ENCODE measurements at regions not wholly inside any gene's neighbourhood (a gene's known extent, or its start where the extent isn't known, plus 50 kb on each side); places are given as distances from the start of the nearest gene placed in this dataset.

- DNase-seq: no peak
- TF ChIP-seq CTCF (IDR thresholded peaks at IDR 0.05; ENCODE audit: borderline replicate concordance, extremely low read depth, insufficient read depth): no peak
- Histone ChIP-seq H3K27ac (ENCODE audit: low read depth in 2 of 2, low read length in 2 of 2) (no peak overlapping the region), H3K9me3 (ENCODE audit: control insufficient read depth in 2 of 3, insufficient read depth in 1 of 3, low read length in 3 of 3) (no peaks in the 10 kb centered on the region), H3K36me3 (ENCODE audit: control insufficient read depth in 2 of 3, insufficient read depth in 3 of 3, low read length in 3 of 3) (no peaks in the 10 kb centered on the region), H3K27me3 (ENCODE audit: control insufficient read depth, insufficient read depth, low read length) (no peaks in the 10 kb centered on the region), H3K4me1 (ENCODE audit: control insufficient read depth in 2 of 3, insufficient read depth in 2 of 3, low read depth in 1 of 3, low read length in 3 of 3) (no peaks in the 10 kb centered on the region), H3K9ac (ENCODE audit: low read length in 3 of 3) (no peak overlapping the region), H3K4me3 (ENCODE audit: low read length in 3 of 3) (no peak overlapping the region)
- no peak for FAIRE-seq
- intact Hi-C loops (cut with DNase I): no loop called here
These were observed 296.2 kb upstream of the SMIM30 start for GRCh38 chr7:113414401-113415035.

- FAIRE-seq (no peak), DNase-seq (no peak)
- H3K27me3 ChIP-seq (ENCODE audit: control insufficient read depth, insufficient read depth, low read length): no peaks in the 10 kb centered on the region
- no peak overlapping the region for H3K9ac ChIP-seq (ENCODE audit: low read length in 3 of 3)
- TF ChIP-seq CTCF (IDR thresholded peaks at IDR 0.05; ENCODE audit: borderline replicate concordance, extremely low read depth, insufficient read depth): no peak
- H3K9me3 ChIP-seq (ENCODE audit: control insufficient read depth in 2 of 3, insufficient read depth in 1 of 3, low read length in 3 of 3): no peaks in the 10 kb centered on the region
- intact Hi-C loops (cut with DNase I): no loop called here
- H3K4me1 ChIP-seq (ENCODE audit: control insufficient read depth in 2 of 3, insufficient read depth in 2 of 3, low read depth in 1 of 3, low read length in 3 of 3): no peaks in the 10 kb centered on the region
- H3K27ac ChIP-seq (ENCODE audit: low read depth in 2 of 2, low read length in 2 of 2): no peak overlapping the region
- no peak overlapping the region for H3K4me3 ChIP-seq (ENCODE audit: low read length in 3 of 3)
- H3K36me3 ChIP-seq (ENCODE audit: control insufficient read depth in 2 of 3, insufficient read depth in 3 of 3, low read length in 3 of 3): no peaks in the 10 kb centered on the region
These were observed 294.1 kb upstream of the SMIM30 start for GRCh38 chr7:113412410-113412809.

- H3K9me3 ChIP-seq (ENCODE audit: control insufficient read depth in 2 of 3, insufficient read depth in 1 of 3, low read length in 3 of 3): no peaks in the 10 kb centered on the region
- no peak overlapping the region for H3K4me3 ChIP-seq (ENCODE audit: low read length in 3 of 3)
- H3K9ac ChIP-seq (ENCODE audit: low read length in 3 of 3): no peak overlapping the region
- H3K36me3 ChIP-seq (ENCODE audit: control insufficient read depth in 2 of 3, insufficient read depth in 3 of 3, low read length in 3 of 3): no peaks in the 10 kb centered on the region
- no peak for FAIRE-seq
- intact Hi-C loops (cut with DNase I): no loop called here
- H3K27me3 ChIP-seq (ENCODE audit: control insufficient read depth, insufficient read depth, low read length): no peaks in the 10 kb centered on the region
- H3K27ac ChIP-seq (ENCODE audit: low read depth in 2 of 2, low read length in 2 of 2): no peak overlapping the region
- TF ChIP-seq CTCF (IDR thresholded peaks at IDR 0.05; ENCODE audit: borderline replicate concordance, extremely low read depth, insufficient read depth): no peak
- no peak for DNase-seq
- H3K4me1 ChIP-seq (ENCODE audit: control insufficient read depth in 2 of 3, insufficient read depth in 2 of 3, low read depth in 1 of 3, low read length in 3 of 3): no peaks in the 10 kb centered on the region
These were observed 292.4 kb upstream of the SMIM30 start for GRCh38 chr7:113410796-113411195.

- Histone ChIP-seq H3K27ac (ENCODE audit: low read depth in 2 of 2, low read length in 2 of 2) (no peak overlapping the region), H3K4me1 (ENCODE audit: control insufficient read depth in 2 of 3, insufficient read depth in 2 of 3, low read depth in 1 of 3, low read length in 3 of 3) (no peaks in the 10 kb centered on the region), H3K9ac (ENCODE audit: low read length in 3 of 3) (no peak overlapping the region), H3K4me3 (ENCODE audit: low read length in 3 of 3) (no peak overlapping the region), H3K9me3 (ENCODE audit: control insufficient read depth in 2 of 3, insufficient read depth in 1 of 3, low read length in 3 of 3) (no peaks in the 10 kb centered on the region), H3K27me3 (ENCODE audit: control insufficient read depth, insufficient read depth, low read length) (no peaks in the 10 kb centered on the region), H3K36me3 (ENCODE audit: control insufficient read depth in 2 of 3, insufficient read depth in 3 of 3, low read length in 3 of 3) (no peaks in the 10 kb centered on the region)
- FAIRE-seq (no peak), DNase-seq (no peak)
- intact Hi-C loops (cut with DNase I): no loop called here
- TF ChIP-seq CTCF (IDR thresholded peaks at IDR 0.05; ENCODE audit: borderline replicate concordance, extremely low read depth, insufficient read depth): no peak
These were observed 290.6 kb upstream of the SMIM30 start for GRCh38 chr7:113408999-113409398.

All from kidney (tissue), 13 donors.